SK-N-SH (cell line): ENCODE measurements at regions not wholly inside any gene's neighbourhood (a gene's known extent, or its start where the extent isn't known, plus 50 kb on each side); places are given as distances from the start of the nearest gene placed in this dataset.
A peak's percentile ranks its signal among the peaks of the same experiment; 100 is the strongest.

ENCODE experiments used
- CTCF ChIA-PET: fragments of 300-600, 350-600 bp; formaldehyde crosslinking; extraction: SDS; loops from one replicate; lab custom pipeline; 2021; lab: Yijun Ruan, JAX
- POLR2A ChIA-PET: fragments of 350-600 bp; sonication (Branson Sonifier 250); formaldehyde crosslinking; extraction: SDS; loops from one replicate; lab custom pipeline; 2020; ENCODE audit warnings: antibody characterized with exemption, inconsistent platforms; lab: Yijun Ruan, JAX
- DNase-seq: peaks from one replicate; pipeline ENCODE4 v3.0.0; 2012
- H2AFZ ChIP-seq: fragments of 200-600 bp; sonication (generic); 2 replicates; pipeline ENCODE4 v1.8.1; 2016; ENCODE audit warnings: antibody characterized with exemption, mild to moderate bottlenecking, low read depth
- H3F3A ChIP-seq: fragments of 200-600 bp; sonication (generic); replicated peaks from 2 replicates; pipeline ENCODE3; 2016; ENCODE audit warnings: antibody characterized with exemption, mild to moderate bottlenecking; ENCODE audit not compliant: insufficient read depth
- H3K27ac ChIP-seq, 2 experiments: fragments of 200-500 bp in 1 of 2; fragments of 200-600 bp in 1 of 2; sonication (Bioruptor generic) in 1 of 2; sonication (generic), shearing (Covaris generic) in 1 of 2; 2 replicates each; pipeline versions ENCODE4 v1.5.1 to v1.6.1; 2014 to 2016; ENCODE audit warnings: low read depth in 2 of 2, inconsistent platforms in 1 of 2, low read length in 1 of 2, mild to moderate bottlenecking in 1 of 2, mixed read lengths in 1 of 2
- H3K27me3 ChIP-seq: fragments of 200-600 bp; sonication (generic), shearing (Covaris generic); 2 replicates; pipeline ENCODE4 v1.6.1; 2016; ENCODE audit warnings: mixed run types; ENCODE audit not compliant: insufficient read depth
- H3K36me3 ChIP-seq, 2 experiments: fragments of 200-500 bp in 1 of 2; fragments of 200-600 bp in 1 of 2; sonication (Bioruptor generic) in 1 of 2; sonication (generic) in 1 of 2; replicated peaks in 1 of 2; 2 replicates each; pipeline versions ENCODE3 to v1.5.1; 2014 to 2016; ENCODE audit warnings: low read length in 1 of 2, mild to moderate bottlenecking in 1 of 2; ENCODE audit not compliant: insufficient read depth in 2 of 2, control insufficient read depth in 1 of 2
- H3K4me1 ChIP-seq, 2 experiments: fragments of 200-500 bp in 1 of 2; fragments of 200-600 bp in 1 of 2; sonication (Bioruptor generic) in 1 of 2; sonication (generic), shearing (Covaris generic) in 1 of 2; 2 replicates each; pipeline versions ENCODE4 v1.5.1 to v1.6.1; 2014 to 2016; ENCODE audit warnings: low read depth in 1 of 2, low read length in 1 of 2, mixed run types in 1 of 2; ENCODE audit not compliant: insufficient read depth in 2 of 2, control insufficient read depth in 1 of 2
- H3K4me2 ChIP-seq: fragments of 200-600 bp; sonication (generic), shearing (Covaris generic); 2 replicates; pipeline ENCODE4 v1.6.1; 2017; ENCODE audit warnings: mixed run types
- H3K4me3 ChIP-seq, 2 experiments: fragments of 200-500 bp in 1 of 2; fragments of 200-600 bp in 1 of 2; sonication (Bioruptor generic) in 1 of 2; sonication (generic), shearing (Covaris generic) in 1 of 2; 2 replicates each; pipeline versions ENCODE4 v1.5.1 to v1.8.1; 2014 to 2016; ENCODE audit warnings: low read depth in 2 of 2, inconsistent platforms in 1 of 2, low read length in 1 of 2, mild to moderate bottlenecking in 1 of 2, mixed read lengths in 1 of 2, moderate library complexity in 1 of 2
- H3K79me2 ChIP-seq: fragments of 200-600 bp; sonication (generic); 2 replicates; pipeline ENCODE4 v1.8.1; 2017; ENCODE audit warnings: mild to moderate bottlenecking; ENCODE audit not compliant: insufficient read depth
- H3K9ac ChIP-seq: fragments of 200-600 bp; sonication (generic); 2 replicates; pipeline ENCODE4 v1.6.1; 2017; ENCODE audit warnings: mixed run types
- H3K9me2 ChIP-seq: fragments of 200-600 bp; sonication (generic); 2 replicates; pipeline ENCODE4 v1.6.1; 2017; ENCODE audit warnings: mixed run types
- H3K9me3 ChIP-seq: fragments of 200-600 bp; sonication (generic); 2 replicates; pipeline ENCODE4 v1.6.1; 2017; ENCODE audit warnings: mixed run types, mild to moderate bottlenecking, moderate library complexity
- H4K20me1 ChIP-seq: fragments of 200-600 bp; sonication (generic); 2 replicates; pipeline ENCODE4 v1.6.1; 2017; ENCODE audit warnings: mild to moderate bottlenecking, mixed run types; ENCODE audit not compliant: insufficient read depth
- CTCF ChIP-seq: fragments of 200-600 bp; sonication (generic); IDR thresholded peaks from 2 replicates; pipeline ENCODE4 v1.6.1; 2017; ENCODE audit warnings: antibody characterized with exemption, mild to moderate bottlenecking, moderate library complexity
- ELF1 ChIP-seq: IDR thresholded peaks from 2 replicates; pipeline ENCODE4 v1.4.0; 2012
- EP300 ChIP-seq, 2 experiments: IDR thresholded peaks; 2 replicates each; pipeline versions ENCODE4 v1.4.0 to v1.6.1; 2012; ENCODE audit warnings: borderline replicate concordance in 1 of 2, low read depth in 1 of 2, low read length in 1 of 2
- FOSL2 ChIP-seq: IDR thresholded peaks from 2 replicates; pipeline ENCODE4 v1.4.0; 2012; ENCODE audit warnings: low read depth, mild to moderate bottlenecking, moderate library complexity, borderline replicate concordance
- FOXJ3 ChIP-seq: sonication (generic); formaldehyde crosslinking; IDR thresholded peaks from 2 replicates; pipeline ENCODE4 v1.5.1; 2020; ENCODE audit warnings: mild to moderate bottlenecking, missing genetic modification reagents
- FOXM1 ChIP-seq: IDR thresholded peaks from 2 replicates; pipeline ENCODE4 v1.4.0; 2012; ENCODE audit warnings: low read depth, mild to moderate bottlenecking
- JUND ChIP-seq: IDR thresholded peaks from 2 replicates; pipeline ENCODE4 v1.4.0; 2012
- MAX ChIP-seq: IDR thresholded peaks from 2 replicates; pipeline ENCODE4 v1.4.0; 2012; ENCODE audit warnings: low read depth
- MEF2A ChIP-seq: IDR thresholded peaks from 2 replicates; pipeline ENCODE4 v1.4.0; 2012; ENCODE audit warnings: low read depth, borderline replicate concordance
- MXI1 ChIP-seq: IDR thresholded peaks from 2 replicates; pipeline ENCODE4 v1.6.1; 2012; ENCODE audit warnings: mild to moderate bottlenecking, low read depth, low read length, improper control_type of control experiment
- NRF1 ChIP-seq: IDR thresholded peaks from 2 replicates; pipeline ENCODE4 v1.6.1; 2012; ENCODE audit warnings: low read depth, mild to moderate bottlenecking, low read length
- POLR2AphosphoS5 ChIP-seq: IDR thresholded peaks from 2 replicates; pipeline ENCODE4 v1.6.1; 2012; ENCODE audit warnings: low read depth, low read length
- RAD21 ChIP-seq: IDR thresholded peaks from 2 replicates; pipeline ENCODE4 v1.6.1; 2012; ENCODE audit warnings: mild to moderate bottlenecking, low read length
- RCOR1 ChIP-seq: fragments of 150-350 bp; IDR thresholded peaks from 2 replicates; pipeline ENCODE4 v1.6.1; 2017; ENCODE audit warnings: antibody characterized with exemption, low read length
- RFX5 ChIP-seq: IDR thresholded peaks from 2 replicates; pipeline ENCODE4 v1.6.1; 2012; ENCODE audit warnings: mild to moderate bottlenecking, improper control_type of control experiment, low read length
- RXRA ChIP-seq: IDR thresholded peaks from 2 replicates; pipeline ENCODE4 v1.4.0; 2012; ENCODE audit warnings: low read depth, mild to moderate bottlenecking, borderline replicate concordance
- SIN3A ChIP-seq: IDR thresholded peaks from 2 replicates; pipeline ENCODE4 v1.6.1; 2012; ENCODE audit warnings: low read depth, mild to moderate bottlenecking, low read length, moderate library complexity, borderline replicate concordance
- SMC3 ChIP-seq: IDR thresholded peaks from 2 replicates; pipeline ENCODE4 v1.6.1; 2012; ENCODE audit warnings: low read depth, low read length, improper control_type of control experiment
- TAF1 ChIP-seq: IDR thresholded peaks from 2 replicates; pipeline ENCODE4 v1.6.1; 2012; ENCODE audit warnings: low read depth, mild to moderate bottlenecking, low read length, moderate library complexity, borderline replicate concordance
- TCF12 ChIP-seq: IDR thresholded peaks from 2 replicates; pipeline ENCODE4 v1.4.0; 2012
- TEAD4 ChIP-seq: IDR thresholded peaks from 2 replicates; pipeline ENCODE4 v1.4.0; 2012; ENCODE audit warnings: mild to moderate bottlenecking, borderline replicate concordance; ENCODE audit not compliant: insufficient read depth
- USF1 ChIP-seq: IDR thresholded peaks from 2 replicates; pipeline ENCODE4 v1.4.0; 2012; ENCODE audit warnings: low read depth, borderline replicate concordance
- USF2 ChIP-seq: fragments of 150-350 bp; IDR thresholded peaks from 2 replicates; pipeline ENCODE4 v1.6.1; 2017; ENCODE audit warnings: antibody characterized with exemption, low read length, low read depth, borderline replicate concordance
- WGBS: methylation state at CpG from one replicate; pipeline ENCODE4 v1.1.6; 2017; ENCODE audit warnings: low lambda C conversion rate; 5-methylcytosine and 5-hydroxymethylcytosine counted together
- TF ChIP-seq, protein P1 (sequence below): fragments of 150-350 bp; IDR thresholded peaks from 2 replicates; pipeline ENCODE4 v1.6.1; 2016; ENCODE audit warnings: mild to moderate bottlenecking, low read depth, low read length
- TF ChIP-seq, protein P2 (sequence below): IDR thresholded peaks from 2 replicates; pipeline ENCODE4 v1.4.0; 2012; ENCODE audit warnings: low read depth, borderline replicate concordance

DNA sequence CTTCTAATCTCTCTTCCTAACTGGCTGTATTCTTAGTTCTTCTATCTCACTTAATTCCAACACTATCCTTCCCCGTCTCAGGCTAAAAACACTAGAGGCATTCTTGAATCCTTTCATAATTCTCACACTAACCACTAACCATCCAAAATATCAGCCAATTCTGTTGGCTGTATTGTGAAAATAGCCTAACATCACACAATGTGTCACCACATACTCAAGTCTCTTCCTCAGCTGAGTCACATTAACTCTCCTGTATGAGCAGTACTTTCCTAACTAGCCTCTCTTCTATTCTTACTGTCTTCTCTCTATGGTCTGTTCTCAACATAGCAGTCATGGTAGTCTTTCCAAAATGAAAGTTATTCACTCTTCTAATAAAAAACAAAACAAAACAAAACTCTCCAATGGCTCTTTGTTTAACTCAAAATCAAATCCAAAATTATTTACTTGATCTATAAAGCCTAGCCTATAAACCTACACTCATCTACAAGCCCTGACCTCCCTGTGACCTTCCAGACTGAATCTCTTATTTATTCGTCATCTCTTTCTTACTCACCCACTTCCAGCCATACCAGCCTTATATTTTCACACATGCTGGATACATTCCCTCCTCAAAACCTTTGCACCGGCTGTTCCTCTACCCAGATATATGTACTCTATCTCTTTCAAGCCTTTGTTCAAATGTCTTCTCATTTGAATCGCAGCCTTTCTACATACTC is 445.9 kb downstream of the TLL1 start:
- peak overlapping the region in 1 of 2 experiments; percentile 87; a peak in 2 of 4 replicates for H3K27ac ChIP-seq
- no peaks in the 10 kb centered on the region for H3K9me2 ChIP-seq
- H3K4me2 ChIP-seq = peak overlapping the region; percentile 8; the same call in 1 of the 2 replicates
- POLR2A ChIA-PET = no interaction called here
- H2AFZ ChIP-seq = peak overlapping the region; percentile 31
- no peaks in the 10 kb centered on the region for H3K27me3 ChIP-seq
- H3K4me3 ChIP-seq = peak overlapping the region in 1 of 2 experiments; percentile 18; a peak in 1 of 4 replicates
- H3K79me2 ChIP-seq = no peaks in the 10 kb centered on the region
- CTCF ChIA-PET = no interaction called here
- H4K20me1 ChIP-seq = no peaks in the 10 kb centered on the region
- TF ChIP-seq MEF2A = no peak
- no peak for TF ChIP-seq TAF1
- TF ChIP-seq MAX = no peak
- TF ChIP-seq MXI1 = no peak
- no peak for TF ChIP-seq TEAD4
- TF ChIP-seq SMC3 = no peak
- TF ChIP-seq, protein P1, sequence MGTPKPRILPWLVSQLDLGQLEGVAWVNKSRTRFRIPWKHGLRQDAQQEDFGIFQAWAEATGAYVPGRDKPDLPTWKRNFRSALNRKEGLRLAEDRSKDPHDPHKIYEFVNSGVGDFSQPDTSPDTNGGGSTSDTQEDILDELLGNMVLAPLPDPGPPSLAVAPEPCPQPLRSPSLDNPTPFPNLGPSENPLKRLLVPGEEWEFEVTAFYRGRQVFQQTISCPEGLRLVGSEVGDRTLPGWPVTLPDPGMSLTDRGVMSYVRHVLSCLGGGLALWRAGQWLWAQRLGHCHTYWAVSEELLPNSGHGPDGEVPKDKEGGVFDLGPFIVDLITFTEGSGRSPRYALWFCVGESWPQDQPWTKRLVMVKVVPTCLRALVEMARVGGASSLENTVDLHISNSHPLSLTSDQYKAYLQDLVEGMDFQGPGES = no peak
- no peak for TF ChIP-seq SIN3A
- TF ChIP-seq, protein P2, sequence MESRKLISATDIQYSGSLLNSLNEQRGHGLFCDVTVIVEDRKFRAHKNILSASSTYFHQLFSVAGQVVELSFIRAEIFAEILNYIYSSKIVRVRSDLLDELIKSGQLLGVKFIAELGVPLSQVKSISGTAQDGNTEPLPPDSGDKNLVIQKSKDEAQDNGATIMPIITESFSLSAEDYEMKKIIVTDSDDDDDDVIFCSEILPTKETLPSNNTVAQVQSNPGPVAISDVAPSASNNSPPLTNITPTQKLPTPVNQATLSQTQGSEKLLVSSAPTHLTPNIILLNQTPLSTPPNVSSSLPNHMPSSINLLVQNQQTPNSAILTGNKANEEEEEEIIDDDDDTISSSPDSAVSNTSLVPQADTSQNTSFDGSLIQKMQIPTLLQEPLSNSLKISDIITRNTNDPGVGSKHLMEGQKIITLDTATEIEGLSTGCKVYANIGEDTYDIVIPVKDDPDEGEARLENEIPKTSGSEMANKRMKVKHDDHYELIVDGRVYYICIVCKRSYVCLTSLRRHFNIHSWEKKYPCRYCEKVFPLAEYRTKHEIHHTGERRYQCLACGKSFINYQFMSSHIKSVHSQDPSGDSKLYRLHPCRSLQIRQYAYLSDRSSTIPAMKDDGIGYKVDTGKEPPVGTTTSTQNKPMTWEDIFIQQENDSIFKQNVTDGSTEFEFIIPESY = no peak
- TF ChIP-seq POLR2AphosphoS5 = no peak
- TF ChIP-seq RXRA = peak; percentile 86
- peak; percentile 33; the same call in 1 of the 2 replicates for TF ChIP-seq FOSL2
- no peak for TF ChIP-seq USF1
- no peak for TF ChIP-seq ELF1
- no peak for TF ChIP-seq RCOR1
- TF ChIP-seq EP300 (IDR thresholded peaks at IDR 0.05; ENCODE audit: borderline replicate concordance in 1 of 2, low read depth in 1 of 2, low read length in 1 of 2) = peak in 1 of 2 experiments; percentile 11; a peak in 1 of 4 replicates
- no peak for TF ChIP-seq RAD21
- no peak for TF ChIP-seq FOXM1
- TF ChIP-seq USF2 = no peak
- peak; percentile 3; the same call in 1 of the 2 replicates for TF ChIP-seq TCF12
- TF ChIP-seq RFX5 = no peak
- TF ChIP-seq NRF1 = no peak
- TF ChIP-seq FOXJ3 (CRISPR knock-in tag) = no peak
- no peak for TF ChIP-seq CTCF
- peak; percentile 24; the same call in 1 of the 2 replicates for TF ChIP-seq JUND
- WGBS = 37% methylated on average over 4 of the region's 4 CpGs
- H3K36me3 ChIP-seq = no peaks in the 10 kb centered on the region
- no peak for DNase-seq
- no peaks in the 10 kb centered on the region; the same call in 1 of the 2 replicates for H3K9me3 ChIP-seq
- peak overlapping the region; percentile 27; the same call in 1 of the 2 replicates for H3K9ac ChIP-seq
- 0 out of 4 replicates have a peak, but pooled peaks cover 0 to 6% of the 10 kb centered on the region in 2 experiments for H3K4me1 ChIP-seq
- peaks cover 20% of the 10 kb centered on the region for H3F3A ChIP-seq
